ENCODE measurements at regions not wholly inside any gene's neighbourhood (a gene's known extent, or its start where the extent isn't known, plus 50 kb on each side); places are given as distances from the start of the nearest gene placed in this dataset.

DNA sequence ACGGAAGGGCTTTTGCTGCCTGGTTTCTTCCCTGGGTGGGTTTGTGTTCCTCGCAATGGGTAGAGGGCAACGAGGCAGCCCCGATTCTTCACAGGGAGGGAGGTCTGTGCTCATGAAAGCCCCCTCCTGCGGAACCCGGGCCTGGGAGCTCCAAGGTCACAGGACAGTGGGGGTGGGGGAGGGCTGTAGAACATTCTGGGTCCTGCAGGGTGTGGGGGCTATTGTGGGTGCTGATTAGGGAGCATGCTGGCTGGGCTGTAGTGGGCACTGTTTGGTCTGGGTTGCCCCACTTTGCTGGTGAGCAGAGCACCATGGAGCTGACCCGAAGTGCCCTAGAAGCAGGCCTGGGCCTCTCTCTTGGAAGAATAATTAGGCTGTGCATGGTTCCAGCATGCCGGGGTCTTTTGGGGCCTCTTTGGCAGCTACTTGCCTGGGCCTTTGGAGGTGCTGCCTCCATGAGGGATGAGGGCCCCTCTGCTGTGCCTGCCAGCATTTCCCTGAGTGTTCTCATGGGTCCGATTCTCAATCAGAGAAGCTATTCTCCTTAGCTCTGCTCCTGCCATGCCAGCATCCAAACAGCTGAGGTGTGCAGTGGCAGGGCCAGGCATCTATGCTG, 232.2 kb upstream of the HS6ST1 start:
- no peaks in the 10 kb centered on the region for H3K9me3 Mint-ChIP-seq (ENCODE audit: unreplicated experiment)
- no peaks in the 10 kb centered on the region; the same call in 1 of the 2 replicates for H3K27me3 ChIP-seq (replicated peaks; ENCODE audit: control insufficient read depth, insufficient read depth, low read length)
- intact Hi-C loops (cut with micrococcal nuclease; ENCODE audit: unreplicated experiment) = no loop called here
- ChIA-PET CTCF (no interaction called here), POLR2A (no interaction called here)
- no peak overlapping the region for H3K4me3 ChIP-seq (ENCODE audit: low read depth, low read length)
- BruUV-seq (replicated peaks) = no TSS peak
- no peaks in the 10 kb centered on the region for H3K4me1 ChIP-seq
- no peaks in the 10 kb centered on the region for H3K9me3 ChIP-seq
- H3K4me1 Mint-ChIP-seq (ENCODE audit: low read depth, unreplicated experiment) = no peaks in the 10 kb centered on the region
- H3K36me3 Mint-ChIP-seq (ENCODE audit: insufficient read depth, unreplicated experiment) = no peaks in the 10 kb centered on the region
- no peak for TF ChIP-seq CTCF (IDR thresholded peaks at IDR 0.05; ENCODE audit: insufficient read depth in 1 of 2, low read depth in 1 of 2, low read length in 1 of 2, severe bottlenecking in 1 of 2, unreplicated experiment in 1 of 2)
- no peak overlapping the region for H3K4me3 Mint-ChIP-seq (ENCODE audit: unreplicated experiment)
- H3K36me3 ChIP-seq (ENCODE audit: control insufficient read depth, insufficient read depth, low read length) = no peaks in the 10 kb centered on the region
- H3K27ac Mint-ChIP-seq (ENCODE audit: unreplicated experiment) = no peak overlapping the region
- H3K27me3 Mint-ChIP-seq (ENCODE audit: insufficient read depth, unreplicated experiment) = peaks cover 4% of the 10 kb centered on the region
- DNase-seq = no peak

DNA sequence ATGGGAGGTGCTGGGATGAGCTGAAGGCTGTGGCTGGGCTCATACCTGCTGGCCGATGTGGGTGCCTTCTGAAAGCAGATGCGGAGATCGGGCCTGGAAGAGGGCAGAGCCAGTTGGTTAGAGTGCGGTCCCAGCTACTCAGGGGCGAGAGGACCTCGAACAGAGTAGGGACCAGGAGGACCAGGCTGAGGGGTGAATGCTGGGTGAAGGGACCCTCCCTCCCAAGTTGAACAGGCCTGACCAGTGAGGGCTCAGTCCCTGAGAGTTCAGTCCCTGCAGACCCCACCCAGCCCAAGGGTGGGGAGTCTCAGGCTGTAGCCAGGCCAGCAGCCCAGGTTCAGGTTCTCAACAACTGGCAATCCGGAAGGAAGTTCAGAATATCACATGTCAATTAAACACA, 232.8 kb upstream of the HS6ST1 start:
- peaks cover 5% of the 10 kb centered on the region for H3K27me3 Mint-ChIP-seq (ENCODE audit: insufficient read depth, unreplicated experiment)
- no peaks in the 10 kb centered on the region for H3K36me3 ChIP-seq (ENCODE audit: control insufficient read depth, insufficient read depth, low read length)
- H3K4me1 Mint-ChIP-seq (ENCODE audit: low read depth, unreplicated experiment) = no peaks in the 10 kb centered on the region
- intact Hi-C loops (cut with micrococcal nuclease; ENCODE audit: unreplicated experiment) = no loop called here
- no peaks in the 10 kb centered on the region for H3K36me3 Mint-ChIP-seq (ENCODE audit: insufficient read depth, unreplicated experiment)
- no peaks in the 10 kb centered on the region for H3K9me3 ChIP-seq
- no peak for DNase-seq
- ChIA-PET CTCF (no interaction called here), POLR2A (no interaction called here)
- no peak overlapping the region for H3K27ac Mint-ChIP-seq (ENCODE audit: unreplicated experiment)
- H3K9me3 Mint-ChIP-seq (ENCODE audit: unreplicated experiment) = no peaks in the 10 kb centered on the region
- TF ChIP-seq CTCF (IDR thresholded peaks at IDR 0.05; ENCODE audit: insufficient read depth in 1 of 2, low read depth in 1 of 2, low read length in 1 of 2, severe bottlenecking in 1 of 2, unreplicated experiment in 1 of 2) = no peak
- no peaks in the 10 kb centered on the region for H3K4me1 ChIP-seq
- no TSS peak for BruUV-seq (replicated peaks)
- no peaks in the 10 kb centered on the region; the same call in 1 of the 2 replicates for H3K27me3 ChIP-seq (replicated peaks; ENCODE audit: control insufficient read depth, insufficient read depth, low read length)
- no peak overlapping the region for H3K4me3 ChIP-seq (ENCODE audit: low read depth, low read length)
- no peak overlapping the region for H3K4me3 Mint-ChIP-seq (ENCODE audit: unreplicated experiment)

DNA sequence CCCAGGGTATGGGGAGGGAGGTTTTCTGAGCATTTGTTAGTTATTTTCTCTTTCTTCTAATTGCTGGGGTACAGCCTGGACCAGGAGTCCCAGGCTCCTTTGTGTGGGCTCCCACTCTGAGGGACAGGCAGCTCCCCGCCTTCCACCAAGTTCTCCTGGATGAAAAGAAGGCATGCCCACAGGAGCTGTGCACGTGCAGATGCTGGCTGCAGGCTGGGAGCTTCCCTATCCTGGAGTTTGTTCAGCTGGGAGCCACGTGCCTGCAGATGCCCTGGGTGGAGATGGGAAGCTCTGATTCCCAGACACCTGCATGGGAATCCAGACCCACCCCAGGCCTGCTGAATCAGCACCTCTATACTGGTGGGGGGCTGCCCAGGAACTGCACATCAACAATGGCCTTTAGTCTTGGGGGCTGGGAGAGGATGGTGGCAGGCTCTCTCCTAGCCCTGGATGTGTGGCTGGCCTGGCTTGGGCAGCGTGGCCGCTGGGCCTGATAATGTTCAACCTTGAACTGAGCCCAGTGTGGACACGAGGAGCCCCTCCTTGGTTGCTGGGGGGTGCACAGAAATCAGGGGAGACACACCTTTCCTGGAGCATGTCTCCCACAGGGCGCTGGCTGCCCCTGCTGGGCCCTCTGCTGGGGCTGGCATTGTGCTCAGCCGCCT, 233.6 kb upstream of the HS6ST1 start:
- Histone ChIP-seq H3K4me1 (no peaks in the 10 kb centered on the region), H3K9me3 (no peaks in the 10 kb centered on the region), H3K4me3 (ENCODE audit: low read depth, low read length) (no peak overlapping the region), H3K36me3 (ENCODE audit: control insufficient read depth, insufficient read depth, low read length) (no peaks in the 10 kb centered on the region), H3K27me3 (replicated peaks; ENCODE audit: control insufficient read depth, insufficient read depth, low read length) (no peaks in the 10 kb centered on the region; the same call in 1 of the 2 replicates)
- H3K27me3 Mint-ChIP-seq (ENCODE audit: insufficient read depth, unreplicated experiment) = peaks cover 2% of the 10 kb centered on the region
- DNase-seq = no peak
- POLR2A ChIA-PET = no interaction called here
- BruUV-seq (replicated peaks) = no TSS peak
- H3K4me3 Mint-ChIP-seq (ENCODE audit: unreplicated experiment) = no peak overlapping the region
- intact Hi-C loops (cut with micrococcal nuclease; ENCODE audit: unreplicated experiment) = no loop called here
- CTCF ChIA-PET = no interaction called here
- no peaks in the 10 kb centered on the region for H3K36me3 Mint-ChIP-seq (ENCODE audit: insufficient read depth, unreplicated experiment)
- no peaks in the 10 kb centered on the region for H3K9me3 Mint-ChIP-seq (ENCODE audit: unreplicated experiment)
- no peak overlapping the region for H3K27ac Mint-ChIP-seq (ENCODE audit: unreplicated experiment)
- H3K4me1 Mint-ChIP-seq (ENCODE audit: low read depth, unreplicated experiment) = no peaks in the 10 kb centered on the region
- no peak for TF ChIP-seq CTCF (IDR thresholded peaks at IDR 0.05; ENCODE audit: insufficient read depth in 1 of 2, low read depth in 1 of 2, low read length in 1 of 2, severe bottlenecking in 1 of 2, unreplicated experiment in 1 of 2)

All from Caco-2 (cell line).